HEK293 (cell line): ENCODE measurements at regions not wholly inside any gene's neighbourhood (a gene's known extent, or its start where the extent isn't known, plus 50 kb on each side); places are given as distances from the start of the nearest gene placed in this dataset.

Experiments used
- CTCF ChIA-PET: fragments of 350-600 bp; formaldehyde crosslinking; extraction: SDS; loops from one replicate; lab custom pipeline; 2021; ENCODE audit warnings: antibody characterized with exemption; lab: Yijun Ruan, JAX
- POLR2A ChIA-PET: fragments of 300-600 bp; formaldehyde crosslinking; extraction: SDS; loops from one replicate; lab custom pipeline; 2020; ENCODE audit warnings: antibody characterized with exemption, inconsistent platforms; lab: Yijun Ruan, JAX
- H3K27ac ChIP-seq: fragments of 200-500 bp; sonication (Bioruptor generic); 2 replicates; pipeline ENCODE4 v1.5.1; 2014; ENCODE audit warnings: low read depth, low read length, control low read depth, inconsistent platforms; ENCODE audit errors: extremely low read depth
- H3K36me3 ChIP-seq, 2 experiments: fragments of 200-500 bp in 1 of 2; sonication (Bioruptor generic) in 1 of 2; 1 replicate in 1 of 2; 2 replicates in 1 of 2; pipeline ENCODE4 v1.5.1; 2014 to 2017; ENCODE audit warnings: inconsistent platforms in 2 of 2, low read length in 2 of 2; ENCODE audit not compliant: control insufficient read depth in 2 of 2, insufficient read depth in 1 of 2
- H3K4me1 ChIP-seq: fragments of 200-500 bp; sonication (Bioruptor generic); 2 replicates; pipeline ENCODE4 v1.5.1; 2014; ENCODE audit warnings: mild to moderate bottlenecking, low read length, inconsistent platforms; ENCODE audit not compliant: control insufficient read depth, insufficient read depth
- H3K4me3 ChIP-seq: 2 replicates; pipeline ENCODE4 v1.5.1; 2011; ENCODE audit warnings: low read depth, mild to moderate bottlenecking, control low read depth, low read length, moderate library complexity
- H3K9me3 ChIP-seq: fragments of 200-500 bp; sonication (Bioruptor generic); 2 replicates; pipeline ENCODE4 v1.5.1; 2014; ENCODE audit warnings: low read depth, low read length, inconsistent platforms; ENCODE audit not compliant: control insufficient read depth, insufficient read depth
- BCL11B ChIP-seq: fragments of 450-650 bp; formaldehyde crosslinking; IDR thresholded peaks from 2 replicates; pipeline ENCODE4 v1.5.1; 2016; ENCODE audit warnings: low read depth, missing biosample characterization, missing genetic modification characterization
- KLF9 ChIP-seq: fragments of 450-650 bp; formaldehyde crosslinking; IDR thresholded peaks from 2 replicates; pipeline ENCODE4 v1.5.1; 2016; ENCODE audit warnings: missing biosample characterization, missing genetic modification characterization, low read depth
- MYNN ChIP-seq: fragments of 450-650 bp; formaldehyde crosslinking; IDR thresholded peaks from 2 replicates; pipeline ENCODE4 v1.5.1; 2016; ENCODE audit warnings: missing biosample characterization, missing genetic modification characterization, borderline replicate concordance
- PRDM4 ChIP-seq: fragments of 450-650 bp; formaldehyde crosslinking; IDR thresholded peaks from 2 replicates; pipeline ENCODE4 v1.5.1; 2017; ENCODE audit warnings: missing biosample characterization, missing genetic modification characterization
- SETDB1 ChIP-seq: IDR thresholded peaks from one replicate; pipeline ENCODE4 v1.6.1; 2017; ENCODE audit warnings: mild to moderate bottlenecking, low read length, moderate library complexity, mixed read lengths; ENCODE audit not compliant: insufficient read length
- ZBTB17 ChIP-seq: fragments of 450-650 bp; formaldehyde crosslinking; IDR thresholded peaks from 2 replicates; pipeline ENCODE4 v1.5.1; 2016; ENCODE audit warnings: missing biosample characterization, missing genetic modification characterization
- ZBTB48 ChIP-seq: fragments of 450-650 bp; formaldehyde crosslinking; IDR thresholded peaks from 2 replicates; pipeline ENCODE4 v1.5.1; 2016; ENCODE audit warnings: missing biosample characterization, missing genetic modification characterization
- ZEB2 ChIP-seq: fragments of 450-650 bp; formaldehyde crosslinking; IDR thresholded peaks from 2 replicates; pipeline ENCODE4 v1.5.1; 2016; ENCODE audit warnings: missing biosample characterization, missing genetic modification characterization
- ZFHX2 ChIP-seq: fragments of 450-650 bp; formaldehyde crosslinking; conservative IDR thresholded peaks from 2 replicates; pipeline ENCODE4 v1.5.1; 2016; ENCODE audit warnings: missing biosample characterization, missing genetic modification characterization
- ZNF114 ChIP-seq: fragments of 450-650 bp; formaldehyde crosslinking; IDR thresholded peaks from 2 replicates; pipeline ENCODE4 v1.5.0; 2017; ENCODE audit warnings: missing biosample characterization, missing genetic modification characterization
- ZNF155 ChIP-seq: fragments of 450-650 bp; formaldehyde crosslinking; IDR thresholded peaks from 2 replicates; pipeline ENCODE4 v1.5.1; 2016; ENCODE audit warnings: missing biosample characterization, missing genetic modification characterization
- ZNF169 ChIP-seq: fragments of 450-650 bp; formaldehyde crosslinking; IDR thresholded peaks from 2 replicates; pipeline ENCODE4 v1.5.1; 2016; ENCODE audit warnings: missing biosample characterization, missing genetic modification characterization
- ZNF174 ChIP-seq: fragments of 450-650 bp; formaldehyde crosslinking; IDR thresholded peaks from 2 replicates; pipeline ENCODE4 v1.5.0; 2017; ENCODE audit warnings: missing biosample characterization, mild to moderate bottlenecking, missing genetic modification characterization
- ZNF23 ChIP-seq: fragments of 450-650 bp; formaldehyde crosslinking; IDR thresholded peaks from 2 replicates; pipeline ENCODE4 v1.5.1; 2016; ENCODE audit warnings: missing biosample characterization, missing genetic modification characterization, borderline replicate concordance
- ZNF248 ChIP-seq: fragments of 450-650 bp; formaldehyde crosslinking; IDR thresholded peaks from 2 replicates; pipeline ENCODE4 v1.5.1; 2017; ENCODE audit warnings: missing biosample characterization, missing genetic modification characterization
- ZNF48 ChIP-seq: fragments of 450-650 bp; formaldehyde crosslinking; IDR thresholded peaks from 2 replicates; pipeline ENCODE4 v1.5.1; 2016; ENCODE audit warnings: missing biosample characterization, missing genetic modification characterization
- ZNF501 ChIP-seq: fragments of 450-650 bp; formaldehyde crosslinking; IDR thresholded peaks from 2 replicates; pipeline ENCODE4 v1.5.1; 2016; ENCODE audit warnings: missing biosample characterization, missing genetic modification characterization
- ZNF558 ChIP-seq: fragments of 450-650 bp; formaldehyde crosslinking; IDR thresholded peaks from 2 replicates; pipeline ENCODE4 v1.5.1; 2016; ENCODE audit warnings: missing biosample characterization, missing genetic modification characterization
- ZNF596 ChIP-seq: fragments of 450-650 bp; IDR thresholded peaks from 2 replicates; pipeline ENCODE4 v1.5.0; 2018; ENCODE audit warnings: missing biosample characterization, mild to moderate bottlenecking, missing genetic modification characterization, moderate library complexity
- ZNF610 ChIP-seq: fragments of 450-650 bp; formaldehyde crosslinking; IDR thresholded peaks from 2 replicates; pipeline ENCODE4 v1.5.1; 2016; ENCODE audit warnings: missing biosample characterization, missing genetic modification characterization, borderline replicate concordance
- ZNF830 ChIP-seq: fragments of 450-650 bp; IDR thresholded peaks from 2 replicates; pipeline ENCODE4 v1.5.0; 2018; ENCODE audit warnings: missing biosample characterization, missing genetic modification characterization, low read depth, mild to moderate bottlenecking, moderate library complexity
- ZNF837 ChIP-seq: fragments of 450-650 bp; formaldehyde crosslinking; IDR thresholded peaks from 2 replicates; pipeline ENCODE4 v1.5.1; 2016; ENCODE audit warnings: missing biosample characterization, missing genetic modification characterization
- TF ChIP-seq, protein P1 (sequence below): fragments of 450-650 bp; formaldehyde crosslinking; IDR thresholded peaks from 2 replicates; pipeline ENCODE4 v1.5.1; 2016; ENCODE audit warnings: missing biosample characterization, missing genetic modification characterization
- TF ChIP-seq, protein P2 (sequence below): fragments of 450-650 bp; formaldehyde crosslinking; IDR thresholded peaks from 2 replicates; pipeline ENCODE4 v1.5.1; 2016; ENCODE audit warnings: missing biosample characterization, missing genetic modification characterization
- TF ChIP-seq, protein P3 (sequence below): fragments of 450-650 bp; formaldehyde crosslinking; IDR thresholded peaks from 2 replicates; pipeline ENCODE4 v1.5.1; 2016; ENCODE audit warnings: missing biosample characterization, missing genetic modification characterization
- TF ChIP-seq, protein P4 (sequence below): fragments of 450-650 bp; formaldehyde crosslinking; IDR thresholded peaks from 2 replicates; pipeline ENCODE4 v1.5.1; 2016; ENCODE audit warnings: missing biosample characterization, missing genetic modification characterization

DNA sequence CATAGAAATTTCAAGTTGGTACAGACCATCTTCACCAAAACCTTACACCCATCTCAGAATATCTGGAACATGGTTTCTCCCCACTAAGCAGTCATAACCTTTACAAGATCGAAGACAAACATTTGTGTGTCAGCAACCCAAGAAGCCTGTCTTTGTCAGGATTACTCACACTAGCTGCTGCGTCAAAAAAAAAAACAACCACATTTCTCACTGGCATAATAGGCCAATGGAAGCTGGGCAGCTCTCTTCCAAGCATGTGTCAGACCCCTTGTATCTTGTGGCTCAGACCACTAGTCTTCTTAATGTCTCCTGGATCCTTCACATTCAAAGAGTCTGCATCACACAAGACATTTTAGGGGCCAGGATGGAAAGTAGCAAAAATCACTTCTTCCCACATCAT lies 266.9 kb upstream of the IGF1R start:
- Histone ChIP-seq H3K27ac (no peak overlapping the region), H3K9me3 (no peaks in the 10 kb centered on the region; the same call in 1 of the 2 replicates), H3K36me3 (no peaks in the 10 kb centered on the region), H3K4me3 (no peak overlapping the region), H3K4me1 (no peaks in the 10 kb centered on the region)
- CTCF ChIA-PET, result interaction anchor here (0.6 to 1.8 kb wide), 6 partner anchors 10 to 1147 kb away, joined by 3 to 6 read pairs (median 4); no protein-coding TSS in a partner anchor
- TF ChIP-seq ZNF248 (tag by site-specific recombination) (no peak), ZFHX2 (tag by site-specific recombination) (no peak), ZNF596 (tag by site-specific recombination) (no peak), MYNN (tag by site-specific recombination) (no peak), ZNF23 (tag by site-specific recombination) (no peak), ZNF558 (tag by site-specific recombination) (no peak), ZBTB48 (no peak), ZNF169 (tag by site-specific recombination) (no peak), ZNF830 (tag by site-specific recombination) (no peak)
- TF ChIP-seq, protein P1, sequence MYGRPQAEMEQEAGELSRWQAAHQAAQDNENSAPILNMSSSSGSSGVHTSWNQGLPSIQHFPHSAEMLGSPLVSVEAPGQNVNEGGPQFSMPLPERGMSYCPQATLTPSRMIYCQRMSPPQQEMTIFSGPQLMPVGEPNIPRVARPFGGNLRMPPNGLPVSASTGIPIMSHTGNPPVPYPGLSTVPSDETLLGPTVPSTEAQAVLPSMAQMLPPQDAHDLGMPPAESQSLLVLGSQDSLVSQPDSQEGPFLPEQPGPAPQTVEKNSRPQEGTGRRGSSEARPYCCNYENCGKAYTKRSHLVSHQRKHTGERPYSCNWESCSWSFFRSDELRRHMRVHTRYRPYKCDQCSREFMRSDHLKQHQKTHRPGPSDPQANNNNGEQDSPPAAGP (tag by site-specific recombination), result no peak
- TF ChIP-seq, protein P2, sequence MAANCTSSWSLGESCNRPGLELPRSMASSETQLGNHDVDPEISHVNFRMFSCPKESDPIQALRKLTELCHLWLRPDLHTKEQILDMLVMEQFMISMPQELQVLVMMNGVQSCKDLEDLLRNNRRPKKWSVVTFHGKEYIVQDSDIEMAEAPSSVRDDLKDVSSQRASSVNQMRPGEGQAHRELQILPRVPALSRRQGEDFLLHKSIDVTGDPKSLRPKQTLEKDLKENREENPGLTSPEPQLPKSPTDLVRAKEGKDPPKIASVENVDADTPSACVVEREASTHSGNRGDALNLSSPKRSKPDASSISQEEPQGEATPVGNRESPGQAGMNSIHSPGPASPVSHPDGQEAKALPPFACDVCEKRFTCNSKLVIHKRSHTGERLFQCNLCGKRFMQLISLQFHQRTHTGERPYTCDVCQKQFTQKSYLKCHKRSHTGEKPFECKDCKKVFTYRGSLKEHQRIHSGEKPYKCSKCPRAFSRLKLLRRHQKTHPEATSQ (tag by site-specific recombination), result no peak
- TF ChIP-seq, protein P3, sequence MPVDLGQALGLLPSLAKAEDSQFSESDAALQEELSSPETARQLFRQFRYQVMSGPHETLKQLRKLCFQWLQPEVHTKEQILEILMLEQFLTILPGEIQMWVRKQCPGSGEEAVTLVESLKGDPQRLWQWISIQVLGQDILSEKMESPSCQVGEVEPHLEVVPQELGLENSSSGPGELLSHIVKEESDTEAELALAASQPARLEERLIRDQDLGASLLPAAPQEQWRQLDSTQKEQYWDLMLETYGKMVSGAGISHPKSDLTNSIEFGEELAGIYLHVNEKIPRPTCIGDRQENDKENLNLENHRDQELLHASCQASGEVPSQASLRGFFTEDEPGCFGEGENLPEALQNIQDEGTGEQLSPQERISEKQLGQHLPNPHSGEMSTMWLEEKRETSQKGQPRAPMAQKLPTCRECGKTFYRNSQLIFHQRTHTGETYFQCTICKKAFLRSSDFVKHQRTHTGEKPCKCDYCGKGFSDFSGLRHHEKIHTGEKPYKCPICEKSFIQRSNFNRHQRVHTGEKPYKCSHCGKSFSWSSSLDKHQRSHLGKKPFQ (tag by site-specific recombination), result no peak
- TF ChIP-seq, protein P4, sequence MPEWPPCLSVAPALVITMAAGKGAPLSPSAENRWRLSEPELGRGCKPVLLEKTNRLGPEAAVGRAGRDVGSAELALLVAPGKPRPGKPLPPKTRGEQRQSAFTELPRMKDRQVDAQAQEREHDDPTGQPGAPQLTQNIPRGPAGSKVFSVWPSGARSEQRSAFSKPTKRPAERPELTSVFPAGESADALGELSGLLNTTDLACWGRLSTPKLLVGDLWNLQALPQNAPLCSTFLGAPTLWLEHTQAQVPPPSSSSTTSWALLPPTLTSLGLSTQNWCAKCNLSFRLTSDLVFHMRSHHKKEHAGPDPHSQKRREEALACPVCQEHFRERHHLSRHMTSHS, result no peak
- POLR2A ChIA-PET, result no interaction called here

- Histone ChIP-seq H3K4me3 (no peak overlapping the region), H3K9me3 (no peaks in the 10 kb centered on the region; the same call in 1 of the 2 replicates), H3K4me1 (no peaks in the 10 kb centered on the region), H3K36me3 (no peaks in the 10 kb centered on the region), H3K27ac (no peak overlapping the region)
- POLR2A ChIA-PET, result no interaction called here
- TF ChIP-seq ZBTB17 (tag by site-specific recombination) (no peak), ZNF114 (tag by site-specific recombination) (no peak), BCL11B (tag by site-specific recombination) (no peak), KLF9 (tag by site-specific recombination) (no peak), ZNF837 (tag by site-specific recombination) (no peak), PRDM4 (tag by site-specific recombination) (no peak), ZNF48 (tag by site-specific recombination) (no peak), ZNF501 (tag by site-specific recombination) (no peak), ZNF610 (tag by site-specific recombination) (no peak), ZNF174 (tag by site-specific recombination) (no peak), SETDB1 (no peak), ZEB2 (no peak), ZNF155 (no peak), MYNN (tag by site-specific recombination) (no peak)
- CTCF ChIA-PET, result interaction anchor here (0.6 to 1.8 kb wide), 7 partner anchors 9 to 1148 kb away, joined by 3 to 6 read pairs (median 4); no protein-coding TSS in a partner anchor
Observed at GRCh38 chr15:98382139-98382538, 266.2 kb upstream of the IGF1R start.
